Lower leg skin (tissue), 4 donors: ENCODE measurements at regions not wholly inside any gene's neighbourhood (a gene's known extent, or its start where the extent isn't known, plus 50 kb on each side); places are given as distances from the start of the nearest gene placed in this dataset.

Source experiments
- DNase-seq, 2 donors: peaks; one replicate each; pipeline ENCODE4 v3.0.0-alpha.2; 2019; ENCODE audit warnings: low spot score in 2 of 2
- H3K4me3 ChIP-seq: fragments of 200-600 bp; sonication (generic); 2 replicates; pipeline ENCODE4 v1.5.1; 2017; ENCODE audit warnings: mild to moderate bottlenecking, low read depth; ENCODE audit not compliant: poor library complexity, severe bottlenecking
- CTCF ChIP-seq, 3 donors: fragments of 450-650 bp; IDR thresholded peaks; one replicate each; pipeline ENCODE4 v1.5.1; 2016; ENCODE audit warnings: antibody characterized with exemption in 3 of 3, mild to moderate bottlenecking in 3 of 3, moderate library complexity in 2 of 3
- POLR2A ChIP-seq, 2 donors: fragments of 450-650 bp; IDR thresholded peaks; one replicate each; pipeline ENCODE4 v1.6.1; 2016 to 2017; ENCODE audit warnings: antibody characterized with exemption in 2 of 2, mild to moderate bottlenecking in 1 of 2, moderate library complexity in 1 of 2
- WGBS, 2 donors: methylation state at CpG; one replicate each; pipeline ENCODE4 v1.1.5; 2018; 5-methylcytosine and 5-hydroxymethylcytosine counted together
- intact Hi-C: fragments of 100-400 bp; cut with DNase I; formaldehyde crosslinking; loops from one replicate; pipeline ENCODE4 v1.15.0; 2023; ENCODE audit warnings: low total_unique reads

GRCh38 chr6:44511126-44511525 lies 123.6 kb downstream of the CDC5L start:
- no peak overlapping the region for H3K4me3 ChIP-seq
- WGBS, 2 donors = 72 to 90% methylated on average over 3 of the region's 3 CpGs
- DNase-seq = peak in 1 of 2 donors; percentile 45
- TF ChIP-seq CTCF (IDR thresholded peaks at IDR 0.05) (no peak), POLR2A (IDR thresholded peaks at IDR 0.05) (no peak)
- intact Hi-C loops = no loop called here

- H3K4me3 ChIP-seq = no peak overlapping the region
- no peak for TF ChIP-seq CTCF (IDR thresholded peaks at IDR 0.05)
- WGBS, 2 donors = 51 to 53% methylated on average over 7 of the region's 7 CpGs
- intact Hi-C loops = no loop called here
- DNase-seq = peak in 1 of 2 donors; percentile 73
Observed at GRCh38 chr6:44512868-44513741, 125.6 kb downstream of the CDC5L start.

GRCh38 chr6:44514085-44514484 lies 126.6 kb downstream of the CDC5L start:
- DNase-seq = peak in 1 of 2 donors; percentile 25
- 88 to 92% methylated on average over 2 of the region's 2 CpGs for WGBS, 2 donors

GRCh38 chr6:44514576-44515193 lies 127.2 kb downstream of the CDC5L start:
- DNase-seq = peak in 1 of 2 donors; percentile 68
- 88 to 91% methylated on average over 3 of the region's 3 CpGs for WGBS, 2 donors
- intact Hi-C loops = no loop called here
- H3K4me3 ChIP-seq = no peak overlapping the region
- TF ChIP-seq CTCF (IDR thresholded peaks at IDR 0.05) = no peak
- no peak for TF ChIP-seq POLR2A (IDR thresholded peaks at IDR 0.05)

More at GRCh38 chr6:44514085-44514484, 126.6 kb downstream of the CDC5L start:
- intact Hi-C loops = no loop called here
- TF ChIP-seq CTCF (IDR thresholded peaks at IDR 0.05) (no peak), POLR2A (IDR thresholded peaks at IDR 0.05) (no peak)
- no peak overlapping the region for H3K4me3 ChIP-seq

GRCh38 chr6:44522871-44523270 lies 135.4 kb downstream of the CDC5L start:
- WGBS, 2 donors = 85 to 96% methylated on average over 4 of the region's 4 CpGs
- no peak for DNase-seq
- TF ChIP-seq CTCF (IDR thresholded peaks at IDR 0.05) (no peak), POLR2A (IDR thresholded peaks at IDR 0.05) (no peak)
- H3K4me3 ChIP-seq = no peak overlapping the region
- intact Hi-C loops = no loop called here
